ENCODE measurements at regions not wholly inside any gene's neighbourhood (a gene's known extent, or its start where the extent isn't known, plus 50 kb on each side); places are given as distances from the start of the nearest gene placed in this dataset.

DNA sequence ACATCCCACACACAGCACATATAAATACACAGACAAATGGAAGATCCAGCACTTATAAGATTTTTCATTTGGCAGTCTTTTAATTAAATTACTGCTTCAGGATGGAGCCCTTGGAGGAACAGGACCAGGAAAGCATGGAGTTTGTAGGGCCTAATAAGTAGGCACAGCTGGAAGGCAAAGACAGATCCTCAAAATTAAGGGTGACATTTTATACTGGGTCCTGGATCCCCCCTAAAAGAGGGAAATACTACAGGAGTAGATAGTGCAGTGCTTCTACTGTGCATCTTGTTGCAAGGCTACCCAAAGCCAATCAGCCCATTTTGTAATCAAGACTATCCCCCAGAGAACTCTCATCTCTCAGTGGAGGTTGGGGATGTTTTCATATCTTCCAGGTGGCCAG lies 1860.7 kb upstream of the PCDH10 start:
- no peak for TF ChIP-seq POLR2A (IDR thresholded peaks at IDR 0.05)
- TF ChIP-seq, protein P1, sequence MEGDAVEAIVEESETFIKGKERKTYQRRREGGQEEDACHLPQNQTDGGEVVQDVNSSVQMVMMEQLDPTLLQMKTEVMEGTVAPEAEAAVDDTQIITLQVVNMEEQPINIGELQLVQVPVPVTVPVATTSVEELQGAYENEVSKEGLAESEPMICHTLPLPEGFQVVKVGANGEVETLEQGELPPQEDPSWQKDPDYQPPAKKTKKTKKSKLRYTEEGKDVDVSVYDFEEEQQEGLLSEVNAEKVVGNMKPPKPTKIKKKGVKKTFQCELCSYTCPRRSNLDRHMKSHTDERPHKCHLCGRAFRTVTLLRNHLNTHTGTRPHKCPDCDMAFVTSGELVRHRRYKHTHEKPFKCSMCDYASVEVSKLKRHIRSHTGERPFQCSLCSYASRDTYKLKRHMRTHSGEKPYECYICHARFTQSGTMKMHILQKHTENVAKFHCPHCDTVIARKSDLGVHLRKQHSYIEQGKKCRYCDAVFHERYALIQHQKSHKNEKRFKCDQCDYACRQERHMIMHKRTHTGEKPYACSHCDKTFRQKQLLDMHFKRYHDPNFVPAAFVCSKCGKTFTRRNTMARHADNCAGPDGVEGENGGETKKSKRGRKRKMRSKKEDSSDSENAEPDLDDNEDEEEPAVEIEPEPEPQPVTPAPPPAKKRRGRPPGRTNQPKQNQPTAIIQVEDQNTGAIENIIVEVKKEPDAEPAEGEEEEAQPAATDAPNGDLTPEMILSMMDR (IDR thresholded peaks at IDR 0.05) = no peak

Measured in vagina (tissue), 2 donors.